ENCODE measurements at regions not wholly inside any gene's neighbourhood (a gene's known extent, or its start where the extent isn't known, plus 50 kb on each side); places are given as distances from the start of the nearest gene placed in this dataset.

GRCh38 chr13:69591437-69591836 lies 516.2 kb upstream of the ATXN8OS start:
- no peaks in the 10 kb centered on the region for H3K27me3 Mint-ChIP-seq (ENCODE audit: low read depth, poor library complexity)
- no peak overlapping the region for H3K27ac Mint-ChIP-seq
- H3K9me3 Mint-ChIP-seq, result no peaks in the 10 kb centered on the region
- TF ChIP-seq, protein P1, sequence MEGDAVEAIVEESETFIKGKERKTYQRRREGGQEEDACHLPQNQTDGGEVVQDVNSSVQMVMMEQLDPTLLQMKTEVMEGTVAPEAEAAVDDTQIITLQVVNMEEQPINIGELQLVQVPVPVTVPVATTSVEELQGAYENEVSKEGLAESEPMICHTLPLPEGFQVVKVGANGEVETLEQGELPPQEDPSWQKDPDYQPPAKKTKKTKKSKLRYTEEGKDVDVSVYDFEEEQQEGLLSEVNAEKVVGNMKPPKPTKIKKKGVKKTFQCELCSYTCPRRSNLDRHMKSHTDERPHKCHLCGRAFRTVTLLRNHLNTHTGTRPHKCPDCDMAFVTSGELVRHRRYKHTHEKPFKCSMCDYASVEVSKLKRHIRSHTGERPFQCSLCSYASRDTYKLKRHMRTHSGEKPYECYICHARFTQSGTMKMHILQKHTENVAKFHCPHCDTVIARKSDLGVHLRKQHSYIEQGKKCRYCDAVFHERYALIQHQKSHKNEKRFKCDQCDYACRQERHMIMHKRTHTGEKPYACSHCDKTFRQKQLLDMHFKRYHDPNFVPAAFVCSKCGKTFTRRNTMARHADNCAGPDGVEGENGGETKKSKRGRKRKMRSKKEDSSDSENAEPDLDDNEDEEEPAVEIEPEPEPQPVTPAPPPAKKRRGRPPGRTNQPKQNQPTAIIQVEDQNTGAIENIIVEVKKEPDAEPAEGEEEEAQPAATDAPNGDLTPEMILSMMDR (IDR thresholded peaks at IDR 0.05), result no peak
- no peak for DNase-seq
- H3K36me3 Mint-ChIP-seq (ENCODE audit: low read depth), result no peaks in the 10 kb centered on the region
- H3K4me1 Mint-ChIP-seq, result no peaks in the 10 kb centered on the region
- no peak overlapping the region for H3K4me3 Mint-ChIP-seq

GRCh38 chr13:69589531-69590235 lies 517.9 kb upstream of the ATXN8OS start:
- H3K27ac Mint-ChIP-seq, result no peak overlapping the region
- H3K27me3 Mint-ChIP-seq (ENCODE audit: low read depth, poor library complexity), result no peaks in the 10 kb centered on the region
- H3K4me1 Mint-ChIP-seq, result no peaks in the 10 kb centered on the region
- no peak for DNase-seq
- H3K4me3 Mint-ChIP-seq, result no peak overlapping the region
- H3K9me3 Mint-ChIP-seq, result no peaks in the 10 kb centered on the region
- TF ChIP-seq, protein P1 (IDR thresholded peaks at IDR 0.05), result no peak
- H3K36me3 Mint-ChIP-seq (ENCODE audit: low read depth), result no peaks in the 10 kb centered on the region

DNA sequence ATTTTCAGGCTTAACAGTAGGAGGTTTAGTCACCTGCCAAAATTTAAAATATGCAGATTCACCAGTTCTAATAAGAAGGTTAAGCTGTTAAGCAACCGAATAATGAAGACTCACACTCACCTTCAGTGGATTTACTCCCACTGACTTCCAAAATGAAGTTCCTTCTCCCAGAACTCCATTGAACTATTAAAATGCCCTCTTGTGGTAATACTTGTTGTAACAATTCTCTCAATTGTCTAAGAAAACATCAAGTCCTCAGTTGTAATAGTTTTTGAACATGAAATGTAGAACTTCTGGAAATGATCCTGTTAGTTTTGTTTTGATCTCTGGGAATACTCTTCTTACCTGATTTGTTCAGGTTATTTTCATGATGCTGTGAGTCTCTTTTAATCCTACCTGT lies 522.0 kb upstream of the ATXN8OS start:
- H3K9me3 Mint-ChIP-seq, result no peaks in the 10 kb centered on the region
- no peak overlapping the region for H3K4me3 Mint-ChIP-seq
- H3K36me3 Mint-ChIP-seq (ENCODE audit: low read depth), result no peaks in the 10 kb centered on the region
- TF ChIP-seq, protein P1 (IDR thresholded peaks at IDR 0.05), result no peak
- H3K27me3 Mint-ChIP-seq (ENCODE audit: low read depth, poor library complexity), result no peaks in the 10 kb centered on the region
- no peak overlapping the region for H3K27ac Mint-ChIP-seq
- no peaks in the 10 kb centered on the region for H3K4me1 Mint-ChIP-seq
- no peak for DNase-seq

- no peak overlapping the region for H3K27ac Mint-ChIP-seq
Measured at GRCh38 chr13:69580255-69580654, 527.4 kb upstream of the ATXN8OS start.

DNA sequence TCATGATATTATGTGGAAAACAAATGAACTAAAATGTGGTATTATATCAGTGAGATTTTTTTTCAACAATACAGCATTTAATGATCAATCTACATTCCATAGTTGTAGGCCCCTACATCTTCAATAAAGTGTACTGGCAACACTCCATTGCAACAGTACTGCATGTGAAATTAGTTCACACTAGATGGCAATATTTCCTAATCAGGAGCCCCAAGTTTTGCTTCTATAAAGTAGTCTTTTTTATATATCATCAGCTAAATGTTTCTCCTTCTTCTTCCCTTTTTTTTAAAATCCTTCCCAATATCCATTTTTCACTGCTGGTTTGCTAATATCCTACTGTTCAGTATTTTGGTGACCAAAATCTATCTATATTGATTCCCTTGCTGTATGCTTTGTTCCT lies 528.3 kb upstream of the ATXN8OS start:
- H3K4me1 Mint-ChIP-seq, result peaks cover 7% of the 10 kb centered on the region
- TF ChIP-seq, protein P1 (IDR thresholded peaks at IDR 0.05), result no peak
- DNase-seq, result no peak
- H3K27ac Mint-ChIP-seq, result no peak overlapping the region
- no peaks in the 10 kb centered on the region for H3K36me3 Mint-ChIP-seq (ENCODE audit: low read depth)
- H3K27me3 Mint-ChIP-seq (ENCODE audit: low read depth, poor library complexity), result no peaks in the 10 kb centered on the region
- peaks cover 18% of the 10 kb centered on the region for H3K9me3 Mint-ChIP-seq
- no peak overlapping the region for H3K4me3 Mint-ChIP-seq

More at GRCh38 chr13:69580255-69580654, 527.4 kb upstream of the ATXN8OS start:
- no peak for DNase-seq
- Mint-ChIP-seq H3K9me3 (peaks cover 18% of the 10 kb centered on the region), H3K36me3 (ENCODE audit: low read depth) (no peaks in the 10 kb centered on the region), H3K4me3 (no peak overlapping the region), H3K27me3 (ENCODE audit: low read depth, poor library complexity) (no peaks in the 10 kb centered on the region), H3K4me1 (peaks cover 7% of the 10 kb centered on the region)
- TF ChIP-seq, protein P1 (IDR thresholded peaks at IDR 0.05), result no peak

Measured in nephron progenitor cell (in vitro differentiated cells).